Upper lobe of left lung (tissue), 6 donors: ENCODE measurements at regions not wholly inside any gene's neighbourhood (a gene's known extent, or its start where the extent isn't known, plus 50 kb on each side); places are given as distances from the start of the nearest gene placed in this dataset.

Source experiments
- ATAC-seq, 2 donors: fragments of 200-7000 bp; cut with Tn5 transposase; one replicate each; pipeline ENCODE4 v1.9.1; 2022; ENCODE audit warnings: mild to moderate bottlenecking in 2 of 2, moderate library complexity in 2 of 2; ENCODE audit not compliant: low FRiP score in 2 of 2
- DNase-seq, 2 donors: peaks; one replicate each; pipeline ENCODE4 v3.0.0-alpha.2; 2019 to 2020
- H3K27ac ChIP-seq, 4 donors: fragments of 200-600 bp; sonication (generic); one replicate each; pipeline ENCODE4 v1.5.1; 2016 to 2019
- H3K27me3 ChIP-seq, 4 donors: fragments of 200-600 bp; sonication (generic); one replicate each; pipeline ENCODE4 v1.5.1; 2017 to 2019
- H3K36me3 ChIP-seq, 4 donors: fragments of 200-600 bp; sonication (generic); one replicate each; pipeline ENCODE4 v1.5.1; 2016 to 2019
- H3K4me1 ChIP-seq, 4 donors: fragments of 200-600 bp; sonication (generic); one replicate each; pipeline ENCODE4 v1.5.1; 2018 to 2019
- H3K4me3 ChIP-seq, 4 donors: fragments of 200-600 bp; sonication (generic); one replicate each; pipeline ENCODE4 v1.5.1; 2017 to 2019; ENCODE audit warnings: mild to moderate bottlenecking in 2 of 4, moderate library complexity in 1 of 4
- H3K9me3 ChIP-seq, 4 donors: fragments of 200-600 bp; sonication (generic); one replicate each; pipeline ENCODE4 v1.5.1; 2018 to 2019
- CTCF ChIP-seq, 6 experiments: fragments of 450-650 bp in 4 of 6; fragments of 200-600 bp in 2 of 6; sonication (generic) in 2 of 6; IDR thresholded peaks; one replicate each; pipeline ENCODE4 v1.5.1; 2016 to 2019; ENCODE audit warnings: antibody characterized with exemption in 6 of 6
- EP300 ChIP-seq, 4 donors: sonication (generic); formaldehyde crosslinking; IDR thresholded peaks; one replicate each; pipeline ENCODE4 v1.5.1; 2017; ENCODE audit warnings: antibody characterized with exemption in 4 of 4, control low read depth in 2 of 4
- POLR2A ChIP-seq, 4 donors: fragments of 450-650 bp; IDR thresholded peaks; one replicate each; pipeline ENCODE4 v1.5.1; 2016 to 2017; ENCODE audit warnings: antibody characterized with exemption in 4 of 4, mild to moderate bottlenecking in 2 of 4
- POLR2AphosphoS5 ChIP-seq, 2 donors: sonication (generic); formaldehyde crosslinking; IDR thresholded peaks; one replicate each; pipeline ENCODE4 v1.5.1; 2017; ENCODE audit warnings: antibody characterized with exemption in 2 of 2
- WGBS, 2 donors: methylation state at CpG; one replicate each; pipeline ENCODE4 v1.1.5; 2017 to 2018; 5-methylcytosine and 5-hydroxymethylcytosine counted together
- donor health status: DM: no; HTN: no; CAD: no; lungs with moderate emphysema.
- donor health status: DM: no; HTN: yes; CAD: no; lungs with severe emphysema.

- WGBS, 2 donors: 92 to 94% methylated on average over 22 of the region's 22 CpGs
- ATAC-seq (no peak), DNase-seq (no peak)
- Histone ChIP-seq H3K4me3 (no peak overlapping the region), H3K36me3 (peaks cover 0 to 27% (median 9%) of the 10 kb centered on the region in 4 donors), H3K4me1 (peaks cover 11 to 28% (median 18%) of the 10 kb centered on the region in 4 donors), H3K27ac (no peak overlapping the region), H3K9me3 (no peaks in the 10 kb centered on the region), H3K27me3 (no peaks in the 10 kb centered on the region)
- TF ChIP-seq POLR2AphosphoS5 (IDR thresholded peaks at IDR 0.05) (no peak), CTCF (IDR thresholded peaks at IDR 0.05) (no peak), POLR2A (IDR thresholded peaks at IDR 0.05) (no peak), EP300 (IDR thresholded peaks at IDR 0.05) (no peak)
Observed at GRCh38 chr9:711761-712553, 129.5 kb upstream of the DMRT1 start.

- no peak for DNase-seq
- H3K27ac ChIP-seq: no peak overlapping the region
- H3K36me3 ChIP-seq: peaks cover 0 to 27% (median 9%) of the 10 kb centered on the region in 4 donors
- H3K27me3 ChIP-seq: no peaks in the 10 kb centered on the region
- peaks cover 11 to 28% (median 16%) of the 10 kb centered on the region in 4 donors for H3K4me1 ChIP-seq
- no peak overlapping the region for H3K4me3 ChIP-seq
- WGBS, 2 donors: 87 to 95% methylated on average over 13 to 16 of the region's 16 CpGs
- no peak for TF ChIP-seq POLR2A (IDR thresholded peaks at IDR 0.05)
- TF ChIP-seq EP300 (IDR thresholded peaks at IDR 0.05): no peak
- no peak for TF ChIP-seq CTCF (IDR thresholded peaks at IDR 0.05)
- TF ChIP-seq POLR2AphosphoS5 (IDR thresholded peaks at IDR 0.05): no peak
- no peak for ATAC-seq
- no peaks in the 10 kb centered on the region for H3K9me3 ChIP-seq
Observed at GRCh38 chr9:712643-713042, 128.9 kb upstream of the DMRT1 start.

GRCh38 chr9:713091-713490, 128.4 kb upstream of the DMRT1 start:
- TF ChIP-seq POLR2AphosphoS5 (IDR thresholded peaks at IDR 0.05) (peak; percentile 13 to 22), POLR2A (IDR thresholded peaks at IDR 0.05) (no peak)
- 75 to 80% methylated on average over 3 to 4 of the region's 4 CpGs for WGBS, 2 donors
- Histone ChIP-seq H3K4me3 (no peak overlapping the region), H3K4me1 (peaks cover 10 to 28% (median 16%) of the 10 kb centered on the region in 4 donors), H3K27ac (no peak overlapping the region), H3K27me3 (no peaks in the 10 kb centered on the region), H3K36me3 (peaks cover 0 to 27% (median 9%) of the 10 kb centered on the region in 4 donors), H3K9me3 (no peaks in the 10 kb centered on the region)
- ATAC-seq (peak in 1 of 2 donors; percentile 5), DNase-seq (no peak)

- no peak for ATAC-seq
- TF ChIP-seq EP300 (IDR thresholded peaks at IDR 0.05) (no peak), CTCF (IDR thresholded peaks at IDR 0.05) (no peak), POLR2A (IDR thresholded peaks at IDR 0.05) (no peak), POLR2AphosphoS5 (IDR thresholded peaks at IDR 0.05) (no peak)
- no peak overlapping the region for H3K4me3 ChIP-seq
- H3K27ac ChIP-seq: no peak overlapping the region
- no peaks in the 10 kb centered on the region for H3K9me3 ChIP-seq
- 84 to 86% methylated on average over 2 of the region's 2 CpGs for WGBS, 2 donors
- peaks cover 0 to 16% (median 6%) of the 10 kb centered on the region in 4 donors for H3K4me1 ChIP-seq
- H3K27me3 ChIP-seq: no peaks in the 10 kb centered on the region
- H3K36me3 ChIP-seq: peaks cover 0 to 27% (median 9%) of the 10 kb centered on the region in 4 donors
- DNase-seq: no peak
Observed at GRCh38 chr9:714675-715074, 126.8 kb upstream of the DMRT1 start.

- Histone ChIP-seq H3K27me3 (no peaks in the 10 kb centered on the region), H3K4me1 (peaks cover 0 to 16% (median 7%) of the 10 kb centered on the region in 4 donors), H3K36me3 (peaks cover 0 to 27% (median 9%) of the 10 kb centered on the region in 4 donors), H3K27ac (peak overlapping the region in 1 of 4 donors; percentile 53), H3K4me3 (no peak overlapping the region), H3K9me3 (no peaks in the 10 kb centered on the region)
- DNase-seq: no peak
- WGBS, 2 donors: 41 to 61% methylated on average over 2 of the region's 2 CpGs
- peak in 1 of 2 donors; percentile 44 for ATAC-seq
- TF ChIP-seq POLR2A (IDR thresholded peaks at IDR 0.05) (no peak), POLR2AphosphoS5 (IDR thresholded peaks at IDR 0.05) (no peak), CTCF (IDR thresholded peaks at IDR 0.05) (no peak), EP300 (IDR thresholded peaks at IDR 0.05) (no peak)
Observed at GRCh38 chr9:715300-715699, 126.2 kb upstream of the DMRT1 start.
